H1 (cell line): ENCODE measurements at regions not wholly inside any gene's neighbourhood (a gene's known extent, or its start where the extent isn't known, plus 50 kb on each side); places are given as distances from the start of the nearest gene placed in this dataset.

Experiments used
- CTBP2 ChIP-seq: IDR thresholded peaks from 2 replicates; pipeline ENCODE4 v1.7.0; 2011; ENCODE audit warnings: borderline replicate concordance, mild to moderate bottlenecking, moderate library complexity, mixed read lengths, low read length; ENCODE audit not compliant: insufficient read depth, insufficient read length
- KDM1A ChIP-seq: fragments of 200-600, 300-600 bp; sonication (generic); IDR thresholded peaks from 2 replicates; pipeline ENCODE4 v1.7.1; 2016; ENCODE audit warnings: mild to moderate bottlenecking, low read length, borderline replicate concordance
- KDM4A ChIP-seq: IDR thresholded peaks from one replicate; pipeline ENCODE4 v1.7.1; 2012; ENCODE audit warnings: low read depth, mild to moderate bottlenecking, moderate library complexity, low read length, inconsistent platforms; ENCODE audit not compliant: severe bottlenecking
- SIX5 ChIP-seq: IDR thresholded peaks from 2 replicates; pipeline ENCODE4 v1.6.1; 2011; ENCODE audit warnings: mild to moderate bottlenecking, low read depth, low read length
- SP1 ChIP-seq: IDR thresholded peaks from 2 replicates; pipeline ENCODE4 v1.6.1; 2011; ENCODE audit warnings: low read depth, low read length
- TF ChIP-seq, protein P1 (sequence below): IDR thresholded peaks from 2 replicates; pipeline ENCODE4 v1.6.1; 2011; ENCODE audit warnings: low read depth, mild to moderate bottlenecking, low read length; ENCODE audit not compliant: insufficient read depth

GRCh38 chr16:7200320-7200719 lies 132.3 kb upstream of the RBFOX1 start (continued):
- no peak for TF ChIP-seq KDM1A
- no peak for TF ChIP-seq SP1
- TF ChIP-seq KDM4A = no peak
- no peak for TF ChIP-seq SIX5
- TF ChIP-seq, protein P1, sequence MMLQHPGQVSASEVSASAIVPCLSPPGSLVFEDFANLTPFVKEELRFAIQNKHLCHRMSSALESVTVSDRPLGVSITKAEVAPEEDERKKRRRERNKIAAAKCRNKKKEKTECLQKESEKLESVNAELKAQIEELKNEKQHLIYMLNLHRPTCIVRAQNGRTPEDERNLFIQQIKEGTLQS = no peak
- no peak for TF ChIP-seq CTBP2
